GM19324 (cell line): ENCODE measurements at regions not wholly inside any gene's neighbourhood (a gene's known extent, or its start where the extent isn't known, plus 50 kb on each side); places are given as distances from the start of the nearest gene placed in this dataset.

Experiments
- ATAC-seq: cut with Tn5 transposase; IDR thresholded peaks from one replicate; pipeline ENCODE4 v1.9.1; 2021; ENCODE audit warnings: mild to moderate bottlenecking, moderate library complexity; ENCODE audit not compliant: unreplicated experiment, low FRiP score

DNA sequence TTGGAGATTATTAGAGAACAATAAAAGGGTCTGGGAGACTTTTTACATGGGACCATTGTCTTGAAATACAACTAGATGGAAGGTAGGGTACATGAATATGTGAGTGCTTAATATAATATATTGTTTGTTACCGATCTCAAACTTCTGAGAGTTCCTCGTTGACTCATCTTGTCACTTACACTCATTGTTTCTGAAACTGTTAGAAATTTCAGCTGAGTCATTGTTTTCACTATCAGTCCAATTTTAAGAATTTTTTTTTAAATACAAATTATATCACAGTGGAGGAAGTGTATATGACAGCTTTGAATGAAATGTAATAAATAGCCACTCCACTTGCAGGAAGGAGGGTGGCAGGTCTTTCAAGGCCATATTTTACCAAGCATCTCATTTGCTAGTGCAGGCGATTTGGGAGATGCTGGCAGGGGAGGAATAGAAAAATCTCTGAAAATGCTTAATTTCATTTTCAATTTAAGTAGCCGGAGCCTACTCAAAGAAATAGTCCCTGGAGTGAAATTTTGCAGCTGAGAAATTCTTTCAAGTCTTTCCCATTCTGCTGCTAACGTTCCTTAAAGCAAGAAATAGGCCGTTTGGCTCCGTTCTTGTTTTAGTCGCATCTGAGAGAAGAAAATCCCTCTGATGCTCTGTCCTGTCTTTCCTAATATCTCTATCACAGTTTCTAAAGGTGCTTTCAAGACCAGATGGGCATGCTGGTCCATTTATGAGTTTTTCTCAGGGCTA lies 1404.2 kb upstream of the CELF2 start:
- no peak for ATAC-seq

DNA sequence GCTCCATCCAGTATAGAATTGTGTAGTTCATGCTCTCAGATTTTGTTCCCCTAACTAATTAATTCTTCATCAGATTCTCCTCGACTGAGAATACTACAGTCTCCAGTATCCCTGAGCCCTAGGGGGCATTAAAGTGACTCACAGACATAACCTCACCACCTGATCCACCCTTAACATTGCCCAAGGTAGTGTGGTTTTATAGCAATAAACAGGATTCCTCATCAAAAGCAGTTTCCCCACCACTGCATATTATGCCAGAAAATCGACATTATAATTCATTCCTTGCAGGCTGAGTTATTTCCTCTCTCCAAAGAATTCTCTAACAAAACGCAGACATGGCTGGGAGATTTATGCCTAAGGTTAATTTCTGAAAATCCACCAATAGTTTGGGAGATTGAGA lies 1402.5 kb upstream of the CELF2 start:
- ATAC-seq, result no peak

DNA sequence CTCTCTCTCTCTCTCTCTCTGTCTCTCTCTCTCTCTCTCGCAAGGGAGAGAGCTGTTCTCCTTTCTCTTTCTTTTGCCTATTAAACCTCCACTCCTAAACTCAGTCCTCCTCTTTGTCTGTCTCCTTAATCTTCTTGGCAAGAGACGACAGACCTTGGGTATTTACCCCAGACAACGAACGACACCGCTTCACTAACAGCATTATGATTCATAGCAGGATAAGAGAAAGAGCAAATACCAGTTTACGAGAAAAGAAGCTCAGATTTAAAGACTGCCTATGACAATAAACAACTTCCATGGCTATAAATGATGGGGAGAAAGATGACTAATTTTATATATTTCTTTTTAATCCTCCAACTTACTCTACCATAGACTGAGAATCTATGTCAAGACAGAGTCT lies 1396.5 kb upstream of the CELF2 start:
- ATAC-seq, result no peak

DNA sequence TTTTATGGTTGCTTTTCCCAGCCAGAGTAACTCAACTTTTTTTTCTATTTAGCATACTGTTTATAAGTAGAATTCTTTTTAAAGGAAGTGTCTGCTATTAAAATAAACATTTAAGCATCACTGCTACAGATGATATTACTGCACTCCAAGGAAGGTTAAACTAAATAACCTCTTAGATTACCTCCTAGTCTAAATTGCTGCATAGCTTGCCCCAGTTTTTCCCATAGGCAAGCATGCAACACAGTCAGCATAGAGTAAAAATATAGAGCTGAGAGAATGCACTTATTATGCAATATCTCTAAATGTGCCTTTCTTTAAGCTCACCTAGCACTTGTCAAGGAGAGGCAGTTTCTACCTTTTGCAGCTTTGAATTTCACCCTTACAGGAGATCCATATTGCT lies 1392.4 kb upstream of the CELF2 start:
- no peak for ATAC-seq

DNA sequence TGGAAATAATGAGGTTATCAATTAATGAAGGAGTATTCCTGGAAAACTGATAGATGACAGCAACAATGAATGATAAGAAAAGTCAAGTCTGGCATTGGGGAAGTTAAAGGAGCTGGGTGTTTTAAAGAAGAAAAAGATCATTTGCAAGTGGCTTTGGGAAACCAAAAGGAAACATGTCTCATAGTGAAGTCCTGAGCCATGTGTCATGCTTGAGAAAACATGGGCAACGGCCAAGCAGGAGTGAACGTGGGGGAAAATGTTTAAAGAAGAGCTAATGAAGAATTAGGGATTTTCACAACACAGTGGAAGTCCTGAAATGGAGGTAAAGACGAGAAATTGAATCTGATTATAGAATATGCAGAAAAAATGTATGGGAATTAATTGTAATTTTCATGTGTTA lies 1383.2 kb upstream of the CELF2 start:
- ATAC-seq, result no peak

DNA sequence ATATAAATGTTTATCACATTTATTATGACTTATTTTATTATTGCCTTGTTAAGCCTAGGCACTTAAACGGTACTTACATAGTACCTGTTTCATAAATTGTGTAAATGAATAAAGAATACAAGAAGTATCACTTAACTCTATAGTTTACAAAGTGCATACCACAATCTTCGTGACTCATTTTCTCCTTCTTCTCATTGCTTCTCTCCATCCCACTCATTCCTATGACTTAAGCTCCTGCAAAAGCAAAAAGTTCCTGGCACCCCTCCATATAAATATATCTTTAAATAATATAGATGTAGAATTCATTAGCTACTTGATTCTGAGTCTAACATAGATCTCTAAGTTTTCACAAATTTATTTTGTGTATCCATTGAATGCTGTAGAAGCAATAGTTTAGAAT lies 1382.0 kb upstream of the CELF2 start:
- ATAC-seq, result no peak

DNA sequence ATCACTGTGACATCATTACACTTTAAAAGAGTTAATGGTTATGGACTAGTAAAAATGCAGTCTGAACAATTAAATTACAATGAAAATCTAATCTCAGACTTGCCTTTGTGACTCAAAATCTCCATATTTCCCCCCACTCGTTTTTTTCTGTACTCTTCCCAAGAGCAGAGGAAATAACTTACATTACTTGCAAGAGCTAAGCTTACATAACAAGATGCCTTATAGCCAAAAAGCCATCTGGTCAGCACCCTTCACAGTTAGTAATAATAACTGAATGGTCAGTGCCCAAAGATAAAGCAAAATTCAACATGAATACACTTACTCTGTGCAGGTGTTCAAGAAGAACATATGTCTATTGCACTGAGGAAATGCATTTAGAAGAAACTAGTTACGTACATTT lies 1381.5 kb upstream of the CELF2 start:
- ATAC-seq, result no peak

DNA sequence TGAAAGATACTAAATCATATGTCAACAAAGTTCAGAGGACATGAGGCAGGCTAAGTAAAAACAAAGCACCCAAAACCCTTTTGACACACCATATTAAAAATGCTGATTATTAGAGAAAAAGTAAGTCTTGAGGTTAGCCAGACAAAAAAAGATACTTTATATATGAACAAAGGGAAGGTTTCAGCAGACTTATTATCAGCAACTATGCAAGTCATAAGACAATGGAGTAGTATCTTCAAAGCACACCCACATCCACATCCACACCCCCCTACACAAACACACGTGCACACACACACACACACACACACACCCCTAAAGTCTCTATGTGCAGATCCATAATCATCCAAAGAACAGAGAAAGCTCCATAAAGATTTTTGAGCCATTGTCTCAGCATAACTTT lies 1373.9 kb upstream of the CELF2 start:
- no peak for ATAC-seq

DNA sequence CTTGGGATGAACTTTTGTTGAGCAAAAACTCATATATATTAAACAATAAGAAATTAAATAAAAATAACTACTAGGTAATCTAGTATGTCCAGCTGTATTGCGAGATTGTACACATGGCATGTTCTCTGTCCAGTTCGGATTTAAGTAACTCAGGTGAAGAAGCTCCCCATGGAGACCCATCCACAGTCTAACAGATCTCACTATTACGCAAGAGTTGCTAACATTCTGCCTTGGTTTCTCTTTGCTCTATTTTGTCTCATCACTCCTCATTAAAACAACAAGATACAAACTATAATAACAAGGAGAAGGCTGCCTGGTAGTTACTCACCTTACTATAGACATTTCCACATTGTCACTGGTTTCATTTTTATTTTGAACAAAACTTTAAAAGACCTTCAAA lies 1372.3 kb upstream of the CELF2 start:
- ATAC-seq, result no peak

DNA sequence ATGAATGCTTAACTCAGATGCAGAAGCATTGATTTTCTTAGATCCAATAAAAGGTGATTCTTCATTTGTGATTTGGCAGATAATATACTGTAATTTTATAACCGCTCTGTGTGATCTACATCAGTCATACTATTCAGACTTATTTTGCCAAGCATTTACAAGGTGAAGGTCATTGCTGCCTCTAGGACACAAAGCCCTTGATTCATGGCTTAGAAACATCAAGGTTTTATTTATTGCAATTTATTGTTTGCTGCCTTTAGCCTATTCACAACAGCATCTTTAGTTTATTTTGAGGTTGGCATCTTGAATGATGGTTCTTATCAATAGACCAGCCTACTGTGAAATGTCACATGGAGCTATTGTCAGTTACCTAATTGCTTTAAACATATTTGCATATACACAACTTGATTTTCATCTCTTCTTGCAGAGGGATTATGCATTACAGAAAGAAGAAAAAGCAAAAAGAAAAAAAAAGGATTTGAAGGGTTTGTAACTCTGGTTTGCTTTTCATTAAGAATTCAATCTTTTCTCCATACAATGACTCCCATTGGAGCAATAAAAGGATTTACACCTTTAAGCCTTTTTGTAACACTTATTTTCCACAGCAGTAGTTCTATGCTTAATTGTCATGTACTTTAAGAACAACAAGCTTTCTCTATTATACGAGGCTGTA lies 1371.6 kb upstream of the CELF2 start:
- ATAC-seq, result no peak

DNA sequence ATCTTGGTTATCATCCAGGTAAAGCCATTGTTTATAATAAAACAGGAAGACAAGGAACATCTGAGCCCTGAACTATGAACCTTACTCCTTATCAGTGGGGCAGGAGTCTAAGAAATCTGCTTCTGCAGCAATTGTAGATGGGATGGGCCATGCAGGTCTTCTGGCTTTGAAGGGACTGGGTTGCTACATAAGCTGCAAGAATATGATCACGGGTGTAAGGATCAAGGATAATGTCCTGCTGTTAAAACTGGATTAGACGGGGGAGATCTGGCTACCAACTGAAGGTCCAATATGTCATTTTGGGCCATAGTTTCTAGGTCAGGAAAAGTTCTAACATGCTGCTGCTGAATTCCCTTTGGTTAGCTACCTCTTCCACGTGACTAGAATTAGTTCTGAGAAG lies 1363.4 kb upstream of the CELF2 start:
- no peak for ATAC-seq

DNA sequence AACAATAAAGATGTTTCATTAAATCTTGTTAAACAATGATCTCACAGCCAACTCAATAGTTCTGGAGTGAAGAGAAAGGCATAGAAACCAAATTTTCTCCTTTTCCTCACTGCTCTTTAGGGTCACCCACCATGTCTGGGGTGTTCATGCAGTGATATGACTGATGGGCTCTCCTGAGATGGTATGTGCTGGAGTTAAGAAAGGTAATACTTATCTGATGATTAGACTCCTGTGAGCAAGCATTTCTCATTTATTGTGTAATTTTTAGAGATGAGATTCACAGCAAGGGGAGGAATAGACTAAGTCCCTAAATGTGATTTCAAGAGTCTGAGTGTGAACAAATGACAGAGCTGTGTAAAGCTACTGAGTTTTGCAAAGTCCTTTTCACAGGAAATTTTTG lies 1361.3 kb upstream of the CELF2 start:
- no peak for ATAC-seq

DNA sequence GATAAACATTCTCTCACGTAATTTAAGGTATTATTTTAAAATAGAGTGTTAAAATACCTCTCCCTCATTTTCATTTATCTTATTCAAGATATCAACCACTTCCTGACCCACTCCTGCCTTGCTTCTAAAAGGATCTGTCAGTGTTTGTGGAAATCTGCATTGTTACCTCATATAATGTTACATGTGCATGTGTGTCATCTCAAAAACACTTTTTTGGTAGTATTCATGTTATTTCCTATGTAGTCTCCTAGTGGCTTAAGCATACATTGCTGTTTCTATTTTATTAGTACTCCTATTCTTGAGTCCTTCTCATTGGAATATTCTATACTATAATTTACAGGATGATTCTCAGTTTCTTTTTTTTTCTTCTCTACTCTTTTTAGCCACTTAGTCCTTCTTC lies 1360.7 kb upstream of the CELF2 start:
- ATAC-seq, result no peak

DNA sequence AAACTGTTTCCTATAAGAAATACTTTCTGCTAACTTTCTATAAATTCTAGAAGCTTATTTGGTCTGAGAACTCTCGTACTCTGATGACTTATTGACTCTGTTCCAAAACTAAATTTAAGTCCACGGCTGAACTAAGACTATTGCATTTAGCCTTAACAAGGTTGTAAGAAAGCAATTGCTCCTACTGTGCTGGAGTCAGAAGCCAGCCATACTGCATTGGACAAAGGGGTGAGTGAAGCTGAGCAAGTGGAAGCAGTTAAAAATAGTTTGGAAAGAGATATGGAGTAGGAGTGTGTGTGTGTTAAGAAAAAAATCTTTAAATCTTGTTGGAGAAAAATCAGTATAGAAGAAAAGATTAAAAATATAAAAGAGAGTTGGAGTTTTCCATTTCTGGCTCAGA lies 1360.1 kb upstream of the CELF2 start:
- ATAC-seq, result no peak

DNA sequence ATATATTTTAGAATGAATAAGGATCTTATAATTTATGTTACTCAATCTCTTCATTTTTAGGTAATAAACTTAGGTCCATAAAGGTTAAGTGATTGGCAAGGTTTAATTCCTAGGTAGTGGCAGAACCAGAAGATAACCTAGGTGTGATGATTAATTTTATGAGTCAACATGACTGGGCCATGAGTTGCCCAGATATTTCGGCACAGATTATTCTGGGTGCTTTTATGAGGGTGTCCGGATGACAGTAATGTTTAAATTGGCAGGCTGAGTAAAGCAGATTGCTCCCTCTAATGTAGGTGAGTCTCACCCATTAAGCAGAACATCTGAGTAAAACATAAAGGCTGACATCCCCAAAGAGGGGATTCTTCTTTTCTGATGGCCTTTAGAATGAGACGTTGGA lies 1349.3 kb upstream of the CELF2 start:
- no peak for ATAC-seq

DNA sequence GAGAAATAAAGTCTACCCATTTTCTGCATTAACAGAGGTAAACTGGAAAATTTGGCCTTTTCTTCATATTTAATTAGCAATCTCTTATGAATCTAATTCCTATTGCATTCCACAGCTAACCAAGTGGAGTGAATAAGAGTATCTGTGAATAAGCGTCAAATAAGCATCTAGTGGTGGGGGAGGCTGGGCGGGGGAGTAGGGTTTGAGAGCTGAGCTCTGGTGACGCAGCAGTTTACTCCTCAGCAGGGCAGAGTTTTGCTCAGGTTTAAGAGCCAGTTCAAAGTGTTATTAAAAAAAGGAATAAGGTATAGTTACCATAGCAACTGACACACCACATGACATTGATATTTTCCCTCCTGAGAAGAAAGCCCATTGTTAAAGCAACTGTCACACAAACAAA lies 1346.8 kb upstream of the CELF2 start:
- no peak for ATAC-seq

DNA sequence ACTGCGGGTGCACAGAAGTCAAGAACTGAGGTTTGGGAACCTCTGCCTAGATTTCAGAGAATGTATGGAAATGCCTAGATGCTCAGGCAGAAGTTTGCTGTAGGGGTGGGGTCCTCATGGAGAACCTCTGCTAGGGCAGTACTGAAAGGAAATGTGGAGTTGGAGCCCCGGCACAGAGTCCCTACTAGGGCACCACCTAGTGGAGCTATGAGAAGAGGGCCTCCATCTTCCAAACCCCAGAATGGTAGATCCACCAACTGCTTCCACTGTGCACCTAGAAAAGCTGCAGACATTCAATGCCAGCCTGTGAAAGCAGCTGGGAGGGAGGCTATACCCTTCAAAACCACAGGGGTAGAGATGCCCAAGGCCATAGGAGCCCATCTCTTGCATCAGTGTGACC lies 1336.0 kb upstream of the CELF2 start:
- ATAC-seq, result no peak

DNA sequence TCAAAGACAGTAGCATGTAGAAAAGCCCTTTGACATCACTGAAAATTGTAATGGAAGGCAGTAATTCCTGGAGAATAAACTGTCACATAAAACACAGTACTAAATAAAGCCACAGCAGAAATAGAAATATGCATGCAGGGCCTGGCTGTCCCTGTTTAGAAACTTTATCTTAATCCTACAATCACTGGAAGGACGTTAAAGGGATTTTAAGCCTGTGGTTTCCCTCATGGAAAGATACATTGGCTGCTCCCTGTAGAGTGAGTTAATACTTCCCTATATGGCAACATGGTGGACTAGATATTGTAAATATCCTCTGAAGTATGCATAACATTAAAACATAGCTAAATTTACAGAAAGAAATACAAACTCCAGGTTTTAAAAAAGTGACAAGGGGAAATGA lies 1334.9 kb upstream of the CELF2 start:
- ATAC-seq, result no peak

DNA sequence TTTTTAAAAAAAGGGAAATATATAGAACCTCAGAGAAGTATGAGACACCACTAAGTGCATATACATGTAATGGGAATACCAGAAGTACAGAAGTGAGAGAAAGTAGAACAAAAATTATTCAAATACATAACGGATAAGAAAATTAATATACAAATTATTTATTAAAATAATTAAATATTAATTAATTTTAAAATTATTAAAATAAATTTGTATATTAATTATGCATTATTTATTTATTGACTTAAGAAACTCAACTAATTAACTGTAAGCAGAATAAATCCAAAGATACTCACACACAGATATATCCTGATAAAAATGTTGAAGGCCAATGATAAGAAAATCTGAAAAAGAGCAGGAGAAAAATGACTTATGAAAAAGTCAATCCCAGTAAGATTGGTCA lies 1333.5 kb upstream of the CELF2 start:
- no peak for ATAC-seq

DNA sequence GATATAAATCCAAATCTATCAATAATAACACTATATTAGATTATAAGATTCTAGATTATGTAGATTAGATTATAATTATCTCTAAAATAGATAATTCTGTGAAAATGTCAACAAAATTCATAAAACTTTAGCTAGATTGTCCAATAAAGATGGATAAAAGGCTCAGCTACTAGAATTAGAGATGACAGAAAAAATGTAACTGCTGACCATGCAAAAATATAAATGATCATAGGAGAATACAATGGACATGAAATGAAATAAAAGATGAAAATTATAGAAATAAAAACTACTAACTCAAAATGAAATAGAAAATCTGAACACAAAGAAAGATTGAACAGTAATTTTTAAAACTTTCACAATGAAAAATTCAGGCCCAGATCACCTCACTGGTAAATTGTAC lies 1332.1 kb upstream of the CELF2 start:
- no peak for ATAC-seq

DNA sequence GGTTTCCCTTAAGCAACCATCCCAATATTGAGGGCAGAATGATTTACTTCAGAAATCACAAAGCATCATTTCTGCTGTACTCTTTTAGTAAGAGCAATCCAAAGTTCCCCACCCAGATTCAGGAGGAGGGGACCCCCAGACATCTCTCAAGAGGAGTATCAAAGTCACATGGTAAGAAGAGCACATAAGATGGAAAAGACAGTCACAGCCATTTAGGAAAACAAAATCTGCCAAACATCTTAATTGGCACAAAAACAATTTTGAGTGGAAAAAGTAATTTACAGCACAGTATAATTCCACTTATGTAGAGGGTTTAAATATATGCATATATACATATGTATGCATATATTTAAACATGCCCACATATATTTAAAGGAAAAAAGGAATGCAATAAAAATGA lies 1329.0 kb upstream of the CELF2 start:
- no peak for ATAC-seq

DNA sequence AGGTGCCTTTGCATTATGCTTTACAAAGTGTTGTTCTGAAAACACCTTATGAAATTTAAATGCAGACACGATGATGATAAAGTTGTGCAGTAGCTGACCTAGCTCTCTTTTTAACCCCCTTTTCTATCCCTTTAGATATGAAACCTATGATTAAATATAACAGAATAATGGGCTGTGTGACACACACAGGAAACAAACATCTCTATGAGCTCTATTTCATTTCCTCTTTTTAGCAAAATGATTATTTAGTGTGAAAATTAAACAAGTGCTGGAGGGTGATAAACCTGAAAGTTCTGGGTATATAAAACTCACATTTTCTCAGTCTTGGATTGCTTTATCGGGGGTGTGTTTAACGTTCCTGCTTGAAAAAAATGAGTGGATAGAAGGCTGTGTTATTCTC lies 1310.5 kb upstream of the CELF2 start:
- no peak for ATAC-seq

DNA sequence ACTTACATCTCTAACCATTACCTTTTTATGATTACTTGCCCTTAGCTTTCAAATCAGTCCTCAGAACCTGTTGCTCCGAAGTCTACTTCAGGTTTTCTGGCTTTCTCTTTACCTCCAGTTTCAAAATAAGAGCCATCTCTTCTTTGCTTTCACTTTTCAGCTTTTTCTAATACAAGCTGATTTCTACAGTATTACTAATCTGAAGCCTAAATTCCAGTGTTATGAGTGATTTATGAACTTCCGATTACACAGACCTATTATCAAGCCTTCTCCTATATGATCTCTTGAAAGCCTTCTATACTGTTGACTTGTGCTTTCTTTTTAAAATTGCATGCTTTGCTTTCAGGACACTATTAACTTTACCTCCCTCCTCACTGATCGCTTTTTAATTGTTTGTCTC lies 1307.8 kb upstream of the CELF2 start:
- no peak for ATAC-seq
